ENCODE measurements at regions not wholly inside any gene's neighbourhood (a gene's known extent, or its start where the extent isn't known, plus 50 kb on each side); places are given as distances from the start of the nearest gene placed in this dataset.
A peak's percentile ranks its signal among the peaks of the same experiment; 100 is the strongest.
"Not testable (repeated sequence)": the region's sequence is repeated elsewhere in the genome, so short reads cannot be mapped to it uniquely, and the experiment has no call there.

- DNase-seq, result no peak
Observed at GRCh38 chr3:15851735-15852134, 54.0 kb upstream of the ANKRD28 start.

- DNase-seq, result peak; percentile 32
Observed at GRCh38 chr3:15858547-15859506, 61.0 kb upstream of the ANKRD28 start.

DNA sequence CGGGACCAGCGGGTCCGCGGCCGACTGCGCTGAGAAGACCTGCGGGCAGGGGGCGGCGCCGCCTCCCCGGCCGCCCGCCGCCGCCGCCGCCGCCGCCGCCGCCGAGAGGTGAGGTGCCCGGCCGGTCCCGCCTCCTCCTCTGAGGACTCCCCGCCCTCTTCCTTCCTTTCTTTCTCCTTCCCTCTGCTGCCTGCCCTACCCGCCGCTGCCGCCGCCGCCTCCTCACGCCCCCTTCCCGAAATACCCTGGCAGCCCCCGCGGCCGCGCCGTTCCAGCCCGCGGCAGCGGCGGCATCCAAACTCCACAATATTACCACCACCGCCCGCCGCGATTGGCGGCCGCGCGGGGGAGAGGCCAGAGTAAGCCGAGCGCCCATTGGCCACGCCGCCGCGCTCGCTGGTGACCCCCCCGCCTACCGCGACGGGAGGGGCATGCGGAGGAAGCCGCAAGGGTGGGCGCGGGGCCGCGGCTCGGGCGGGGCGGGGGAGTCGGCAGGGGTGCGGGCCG is 61.8 kb upstream of the ANKRD28 start:
- peak; percentile 78 for DNase-seq

DNA sequence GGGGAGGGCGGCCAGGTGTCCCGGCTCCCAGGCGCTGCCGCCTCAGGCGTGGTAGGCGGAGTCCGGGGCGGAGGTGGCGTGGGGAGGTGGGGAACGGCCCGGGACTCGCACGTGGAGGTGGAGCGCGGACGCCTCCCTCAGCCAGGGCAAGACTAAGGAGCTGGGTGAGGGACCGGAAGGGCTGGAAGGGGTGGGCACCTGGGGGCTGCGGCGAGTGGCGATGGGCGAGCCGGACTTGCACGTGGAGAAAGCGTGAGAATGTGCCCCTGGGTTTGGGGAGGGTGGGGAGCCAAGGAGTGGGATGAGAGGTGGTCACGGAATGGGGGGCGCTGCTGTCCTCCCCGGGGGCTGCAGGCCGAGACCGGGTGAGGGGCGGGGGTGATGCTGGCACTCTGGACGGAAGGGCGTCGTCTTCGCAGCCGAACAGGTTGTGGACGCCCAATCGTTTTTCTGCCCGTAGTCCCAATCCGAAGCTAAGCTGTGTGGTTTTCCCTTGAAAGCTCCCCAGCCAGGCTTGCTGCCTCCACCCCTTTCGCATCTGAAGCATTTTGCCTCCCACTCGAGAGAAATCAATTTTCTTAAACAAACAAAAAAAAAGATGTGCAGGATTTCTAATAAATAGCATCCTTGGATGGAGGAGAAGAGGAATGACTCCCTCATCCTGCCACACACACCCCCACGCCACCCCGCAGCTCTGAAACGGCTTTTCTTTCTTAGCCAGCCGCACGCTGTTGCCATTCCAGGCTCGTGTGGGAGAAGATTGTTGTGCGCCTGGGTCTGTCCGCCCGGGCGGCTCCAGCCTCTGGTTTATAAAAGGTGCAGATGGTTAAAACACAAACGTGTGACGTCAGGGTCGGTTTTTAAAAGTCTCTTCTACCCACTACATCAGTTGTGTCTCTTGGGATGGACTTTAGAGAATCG is 62.5 kb upstream of the ANKRD28 start:
- DNase-seq, result peak; percentile 56

DNA sequence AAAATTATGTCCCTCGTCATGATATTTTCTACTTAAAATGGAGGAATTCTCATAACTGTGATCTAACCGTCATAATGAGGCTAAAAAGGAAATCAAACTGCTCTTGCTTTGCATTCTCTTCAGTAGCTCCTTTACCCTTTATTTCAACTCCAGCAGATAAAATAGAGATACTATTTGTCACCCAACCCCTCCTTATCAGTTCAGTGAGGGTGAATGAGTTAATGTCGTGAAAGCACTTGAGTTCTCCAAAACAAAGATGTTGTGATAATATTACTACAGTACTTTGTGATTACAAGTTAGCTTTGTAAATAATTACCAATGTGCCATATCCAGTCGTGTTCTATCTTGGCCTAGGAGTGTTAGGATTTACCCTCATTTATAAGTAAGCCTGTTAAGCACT is 63.4 kb upstream of the ANKRD28 start:
- DNase-seq, result no peak

DNA sequence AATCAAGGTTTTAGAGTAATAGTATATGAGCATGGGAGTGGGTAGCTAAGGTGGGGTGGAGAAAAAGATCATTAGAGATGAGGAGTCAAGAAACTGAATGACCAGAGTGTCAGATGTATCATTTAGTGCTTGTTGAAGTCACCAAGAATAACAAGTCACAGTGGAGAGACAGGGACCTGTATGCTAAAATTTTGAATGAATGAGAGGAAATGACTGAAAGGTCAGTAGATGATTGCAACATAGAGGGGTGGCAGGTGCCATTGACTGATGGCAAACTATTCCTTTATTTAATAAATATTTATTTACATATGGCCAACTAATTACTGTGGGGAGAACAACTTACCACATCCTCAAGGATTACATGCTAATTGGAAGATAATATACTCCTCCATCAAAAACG is 75.0 kb upstream of the ANKRD28 start:
- DNase-seq, result no peak

GRCh38 chr3:15873415-15873814 is 75.6 kb upstream of the ANKRD28 start:
- no peak for DNase-seq

DNA sequence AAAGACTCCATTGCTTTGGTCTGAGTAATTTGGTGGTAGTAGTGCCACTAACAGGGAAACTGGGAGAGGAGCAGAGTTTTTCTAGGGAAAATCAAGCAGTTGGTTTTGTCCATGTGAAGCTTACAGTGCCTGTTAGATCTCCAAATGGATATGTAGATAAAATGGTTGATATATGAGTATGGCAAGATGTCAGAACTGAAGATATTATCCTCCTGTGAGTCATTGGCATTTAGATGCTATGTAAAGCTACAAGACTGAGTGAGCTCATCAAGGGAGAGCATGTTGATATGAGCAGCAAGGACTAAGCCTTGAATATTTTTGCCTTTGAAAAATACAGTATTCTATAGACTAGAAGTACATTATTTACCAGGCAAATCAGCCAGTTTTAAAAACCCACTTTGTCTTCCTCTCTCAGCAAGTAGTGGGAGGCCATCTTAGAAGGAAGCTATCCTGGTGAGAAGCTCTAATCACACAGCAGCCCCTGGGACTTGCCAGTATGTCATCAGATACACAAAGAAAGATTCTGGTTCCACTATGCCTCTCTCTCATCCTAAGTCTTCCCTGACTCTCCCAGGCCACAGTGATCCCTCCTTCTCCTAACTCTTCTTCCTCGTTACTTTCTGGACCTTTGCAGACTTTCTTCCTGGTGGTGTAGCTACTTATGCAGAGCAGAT is 77.4 kb upstream of the ANKRD28 start:
- no peak for DNase-seq

GRCh38 chr3:15876669-15877068 is 78.9 kb upstream of the ANKRD28 start:
- DNase-seq, result no peak

- DNase-seq, result no peak
Observed at GRCh38 chr3:15877813-15878212, 80.0 kb upstream of the ANKRD28 start.

DNA sequence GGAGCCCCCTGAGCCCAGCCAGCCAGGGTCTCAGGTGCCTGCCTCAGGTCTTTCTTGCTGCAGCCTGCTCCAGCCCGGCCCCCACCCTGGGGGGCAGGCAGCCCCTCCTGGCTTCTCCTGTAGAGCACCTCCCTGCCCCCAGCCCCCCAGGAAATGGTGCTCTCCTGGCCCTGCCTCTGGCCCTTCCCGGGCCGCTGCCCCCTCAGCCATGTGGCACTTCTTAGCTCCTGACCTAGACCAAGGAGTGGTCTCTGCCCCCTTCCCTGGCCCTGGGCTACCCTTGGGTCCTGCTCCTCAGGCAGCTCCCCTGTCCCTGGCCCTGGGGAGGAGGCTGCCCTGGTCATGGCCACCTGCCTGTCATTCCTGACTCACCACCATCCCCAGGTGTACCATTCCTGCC is 82.0 kb upstream of the ANKRD28 start:
- DNase-seq, result not testable (repeated sequence)

DNA sequence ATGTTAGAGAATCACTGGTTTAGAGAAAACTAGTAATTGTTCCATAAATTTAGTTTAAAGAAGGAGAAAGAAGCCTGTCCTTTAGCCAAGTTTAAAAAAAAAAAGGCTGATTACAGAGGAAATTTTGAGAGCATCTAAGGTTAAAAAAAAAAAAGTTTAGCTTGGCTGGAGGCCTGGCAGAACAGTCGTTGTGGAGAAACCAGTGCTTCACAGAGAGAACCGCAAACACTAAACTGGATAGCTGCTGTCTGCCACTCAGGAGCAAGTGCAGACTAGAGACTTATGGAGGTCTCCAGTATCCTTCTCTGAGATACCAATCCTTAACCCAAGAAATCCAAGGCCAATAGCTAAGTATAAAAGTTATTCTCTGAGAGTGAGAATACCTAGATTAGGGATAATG is 84.8 kb upstream of the ANKRD28 start:
- no peak for DNase-seq

DNA sequence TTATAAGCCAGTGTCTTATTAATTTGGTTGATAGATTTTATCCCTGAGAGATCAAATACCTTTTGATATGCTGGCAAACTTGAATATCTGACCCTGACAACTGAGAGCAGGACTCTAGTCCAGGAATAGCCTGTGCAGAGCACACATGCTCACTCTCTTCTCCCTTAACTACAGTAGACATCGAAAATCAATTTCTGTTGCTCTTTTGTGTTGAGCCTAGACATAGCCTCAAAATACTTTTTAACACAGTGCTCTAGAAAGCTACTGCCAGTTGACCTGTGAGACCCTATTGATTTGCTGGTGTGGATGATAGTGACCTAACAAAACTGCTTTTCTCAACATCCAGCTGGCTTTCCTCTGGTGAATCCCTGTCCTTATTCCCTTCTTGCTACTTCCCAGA is 86.4 kb upstream of the ANKRD28 start:
- DNase-seq, result no peak

DNA sequence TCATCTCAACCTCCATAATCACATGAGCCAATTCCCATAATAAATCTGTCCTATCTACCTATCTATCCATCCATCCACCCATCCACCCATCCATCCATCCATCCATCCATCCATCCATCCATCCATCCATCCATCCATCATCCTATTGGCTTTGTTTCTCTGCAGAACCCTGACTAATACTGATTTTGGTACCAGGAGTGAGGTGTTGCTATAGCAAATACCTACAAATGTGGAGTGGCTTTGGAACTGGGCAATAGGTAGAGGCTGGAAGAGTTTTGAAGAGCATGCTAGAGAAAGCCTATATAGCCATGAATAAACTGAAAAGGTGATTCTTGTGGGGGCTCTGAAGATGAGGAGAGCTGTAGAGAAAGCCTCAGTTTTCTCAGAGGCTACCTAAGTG is 88.7 kb upstream of the ANKRD28 start:
- no peak for DNase-seq

GRCh38 chr3:15887261-15887660 is 89.5 kb upstream of the ANKRD28 start:
- no peak for DNase-seq

DNA sequence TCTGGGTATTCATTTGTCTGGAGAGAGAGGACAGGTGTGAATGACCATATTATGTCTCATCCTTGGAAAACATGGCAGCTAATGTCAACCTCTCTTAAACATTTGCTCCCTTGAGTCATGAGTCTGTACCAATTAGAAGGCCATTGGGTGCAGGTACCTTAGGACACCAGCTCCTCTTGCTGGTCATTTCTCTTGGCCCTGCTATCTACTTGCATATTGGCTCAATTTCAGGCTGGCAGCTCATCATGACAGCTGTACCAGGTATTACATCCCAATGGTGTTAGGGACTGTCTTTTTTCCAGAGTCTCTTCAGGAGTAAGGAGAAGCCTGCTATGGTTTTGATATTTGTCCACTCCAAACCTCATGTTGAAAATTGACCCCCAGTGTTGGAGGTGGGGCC is 92.2 kb upstream of the ANKRD28 start:
- DNase-seq, result no peak

DNA sequence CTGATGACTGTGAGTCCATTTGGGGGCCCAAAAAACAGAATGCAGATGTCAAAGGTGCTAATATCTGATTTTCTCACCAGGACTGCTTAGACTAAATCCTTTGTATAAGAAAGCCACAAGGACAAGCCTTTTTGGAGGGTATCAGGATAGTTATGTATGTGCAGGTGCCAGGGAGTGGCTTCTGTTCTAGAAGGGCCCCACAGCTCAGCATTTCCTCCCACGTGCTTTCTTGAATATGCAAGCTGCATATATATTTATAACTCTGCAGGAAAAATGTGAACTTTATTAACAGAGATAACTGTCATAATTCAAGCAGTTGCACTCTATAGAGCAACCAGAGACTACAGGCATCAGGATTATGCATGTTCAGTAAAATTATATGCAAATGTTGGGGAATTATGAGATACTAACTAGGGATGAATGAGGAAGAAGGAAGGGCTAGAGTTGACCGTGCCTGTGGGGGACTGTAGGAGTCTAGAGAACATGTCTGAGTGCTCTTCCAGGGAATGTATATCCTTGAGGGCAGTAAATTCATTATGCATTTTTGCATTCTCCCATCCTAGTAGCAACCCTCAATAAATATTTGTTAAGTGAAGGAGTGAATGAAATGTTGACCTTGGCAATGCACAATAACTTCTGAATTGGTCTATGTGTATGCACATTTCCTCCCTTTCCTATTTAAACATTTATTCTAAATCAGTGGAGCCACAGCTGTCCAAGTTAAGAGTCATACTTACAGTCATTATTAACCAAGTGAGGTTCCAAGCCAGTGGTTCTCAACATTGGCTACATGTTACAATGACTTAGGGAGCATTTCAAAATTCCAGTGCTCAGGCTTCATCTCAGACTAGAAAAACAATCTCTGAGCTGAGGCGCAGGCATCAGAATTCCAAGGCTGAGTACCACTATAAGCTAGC is 94.8 kb upstream of the ANKRD28 start:
- no peak for DNase-seq

DNA sequence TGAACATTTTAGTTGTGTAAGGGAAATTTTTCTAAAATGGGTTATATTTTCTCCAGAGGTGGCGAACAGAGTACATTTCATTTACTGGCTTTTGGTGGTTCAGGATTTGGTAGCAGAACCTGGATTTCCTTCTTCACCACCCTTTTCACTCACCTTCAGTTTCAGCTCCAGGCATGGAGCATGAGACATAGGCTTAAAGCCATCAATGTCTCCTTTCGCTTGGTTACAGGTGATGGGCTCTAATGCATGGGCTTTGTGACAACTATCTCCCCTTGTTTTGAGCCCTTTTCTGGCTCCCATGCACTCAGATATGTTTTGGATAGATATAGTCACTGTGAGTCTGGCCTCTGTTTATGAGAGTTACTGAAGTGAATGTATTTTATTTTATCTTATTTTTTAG is 96.6 kb upstream of the ANKRD28 start:
- no peak for DNase-seq

GRCh38 chr3:15896500-15896899 is 98.7 kb upstream of the ANKRD28 start:
- DNase-seq, result no peak

DNA sequence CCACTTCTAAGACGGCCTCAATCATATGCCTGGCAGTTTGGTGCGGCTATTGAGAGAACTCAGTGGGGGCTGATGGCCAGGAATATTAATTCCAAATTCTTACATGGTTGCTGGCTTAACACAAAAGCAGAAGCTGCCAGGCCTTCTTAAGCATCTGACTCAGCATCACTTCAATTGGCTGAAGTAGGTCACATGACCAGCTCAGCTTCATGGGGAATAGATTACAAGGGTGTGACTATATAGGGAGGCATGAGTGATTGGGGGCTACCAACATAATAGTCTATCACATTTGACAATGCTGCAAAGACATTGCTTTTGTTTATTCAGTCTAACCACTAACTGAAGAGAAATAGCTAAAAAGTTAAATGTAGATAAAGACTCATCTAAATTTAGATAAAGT is 101.6 kb upstream of the ANKRD28 start:
- no peak for DNase-seq

DNA sequence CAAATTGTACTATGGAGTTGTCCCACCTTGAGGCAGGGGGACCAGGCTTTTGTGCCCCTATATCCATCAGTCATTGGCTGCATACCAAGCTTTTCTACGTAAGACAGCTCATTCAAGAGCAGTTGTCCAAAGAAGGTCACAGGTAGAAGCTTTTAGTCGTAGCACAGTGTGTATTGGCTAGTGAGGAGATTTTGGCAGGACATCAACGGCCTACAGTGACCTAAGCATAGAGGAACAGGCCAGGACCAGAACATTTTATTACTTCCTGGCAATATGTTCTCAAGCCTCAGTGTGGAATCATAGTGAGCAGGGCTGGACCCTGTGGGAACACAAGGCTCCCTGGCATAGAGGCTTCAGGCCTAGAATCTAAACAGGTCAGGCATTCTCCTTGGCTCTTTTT is 105.4 kb upstream of the ANKRD28 start:
- no peak for DNase-seq

Data from NCI-H774 (cell line).